GM18499 (cell line): ENCODE measurements at regions not wholly inside any gene's neighbourhood (a gene's known extent, or its start where the extent isn't known, plus 50 kb on each side); places are given as distances from the start of the nearest gene placed in this dataset.

Experiments
- ATAC-seq: cut with Tn5 transposase; IDR thresholded peaks from one replicate; pipeline ENCODE4 v1.9.1; 2021; ENCODE audit warnings: moderate number of reproducible peaks; ENCODE audit not compliant: insufficient read depth, unreplicated experiment

GRCh38 chr18:42654556-42654955 is 460.9 kb downstream of the RIT2 start:
- no peak for ATAC-seq

- ATAC-seq = no peak
Measured at GRCh38 chr18:42657551-42657950, 457.9 kb downstream of the RIT2 start.

- ATAC-seq = no peak
Measured at GRCh38 chr18:42658171-42658570, 457.3 kb downstream of the RIT2 start.

GRCh38 chr18:42659187-42659586 is 456.3 kb downstream of the RIT2 start:
- ATAC-seq = no peak

- no peak for ATAC-seq
Measured at GRCh38 chr18:42670860-42671259, 444.6 kb downstream of the RIT2 start.

- no peak for ATAC-seq
Measured at GRCh38 chr18:42675810-42676209, 439.7 kb downstream of the RIT2 start.

- no peak for ATAC-seq
Measured at GRCh38 chr18:42683094-42683493, 432.4 kb downstream of the RIT2 start.

GRCh38 chr18:42689310-42689709 is 426.2 kb downstream of the RIT2 start:
- ATAC-seq = no peak
